NCI-H82 treated with DMSO at 0.1 percent for 48 hours (cell line): ENCODE measurements at regions not wholly inside any gene's neighbourhood (a gene's known extent, or its start where the extent isn't known, plus 50 kb on each side); places are given as distances from the start of the nearest gene placed in this dataset.
"Not testable (repeated sequence)": the region's sequence is repeated elsewhere in the genome, so short reads cannot be mapped to it uniquely, and the experiment has no call there.

Experiments
- DNase-seq: peaks from one replicate; lab custom pipeline; 2025; ENCODE audit not compliant: unreplicated experiment; lab: John Stamatoyannopoulos, UW

GRCh38 chr1:119191325-119191724 lies 50.9 kb upstream of the WARS2 start:
- no peak for DNase-seq

- DNase-seq = no peak
Observed at GRCh38 chr1:119204197-119204960, 63.9 kb upstream of the WARS2 start.

- no peak for DNase-seq
Observed at GRCh38 chr1:119204961-119205357, 64.5 kb upstream of the WARS2 start.

- DNase-seq = no peak
Observed at GRCh38 chr1:119209061-119209460, 68.6 kb upstream of the WARS2 start.

- no peak for DNase-seq
Observed at GRCh38 chr1:119209596-119210295, 69.3 kb upstream of the WARS2 start.

- DNase-seq = no peak
Observed at GRCh38 chr1:119210296-119210649, 69.8 kb upstream of the WARS2 start.

- DNase-seq = not testable (repeated sequence)
Observed at GRCh38 chr1:119213213-119213612, 72.8 kb upstream of the WARS2 start.

GRCh38 chr1:119214961-119215360 lies 74.5 kb upstream of the WARS2 start:
- not testable (repeated sequence) for DNase-seq

- DNase-seq = no peak
Observed at GRCh38 chr1:119217309-119217828, 76.9 kb upstream of the WARS2 start.

GRCh38 chr1:119219711-119220110 lies 79.3 kb upstream of the WARS2 start:
- no peak for DNase-seq

- DNase-seq = no peak
Observed at GRCh38 chr1:119220991-119221390, 80.5 kb upstream of the WARS2 start.

- no peak for DNase-seq
Observed at GRCh38 chr1:119222271-119222670, 81.8 kb upstream of the WARS2 start.

- no peak for DNase-seq
Observed at GRCh38 chr1:119225265-119225664, 84.8 kb upstream of the WARS2 start.

GRCh38 chr1:119225831-119226230 lies 85.4 kb upstream of the WARS2 start:
- DNase-seq = no peak

- no peak for DNase-seq
Observed at GRCh38 chr1:119226321-119226720, 85.9 kb upstream of the WARS2 start.

- no peak for DNase-seq
Observed at GRCh38 chr1:119226913-119227312, 86.5 kb upstream of the WARS2 start.

GRCh38 chr1:119227456-119227855 lies 87.0 kb upstream of the WARS2 start:
- DNase-seq = no peak

- no peak for DNase-seq
Observed at GRCh38 chr1:119228335-119229080, 88.1 kb upstream of the WARS2 start.

- DNase-seq = no peak
Observed at GRCh38 chr1:119235120-119235519, 94.7 kb upstream of the WARS2 start.

- no peak for DNase-seq
Observed at GRCh38 chr1:119245881-119246280, 105.4 kb upstream of the WARS2 start.

- no peak for DNase-seq
Observed at GRCh38 chr1:119249283-119249682, 108.8 kb upstream of the WARS2 start.

GRCh38 chr1:119250299-119250698 lies 109.8 kb upstream of the WARS2 start:
- no peak for DNase-seq
